HG03571 (cell line): ENCODE measurements at regions not wholly inside any gene's neighbourhood (a gene's known extent, or its start where the extent isn't known, plus 50 kb on each side); places are given as distances from the start of the nearest gene placed in this dataset.
"Not testable (repeated sequence)": the region's sequence is repeated elsewhere in the genome, so short reads cannot be mapped to it uniquely, and the experiment has no call there.

ENCODE experiments used
- ATAC-seq: cut with Tn5 transposase; IDR thresholded peaks from one replicate; pipeline ENCODE4 v1.9.1; 2021; ENCODE audit not compliant: unreplicated experiment

- ATAC-seq: peak; percentile 11
Observed at GRCh38 chr4:123599061-123599919, 202.7 kb downstream of the SPRY1 start.

- ATAC-seq: peak; percentile 99
Observed at GRCh38 chr4:123599920-123600810, 203.6 kb downstream of the SPRY1 start.

GRCh38 chr4:123600987-123601904, 204.7 kb downstream of the SPRY1 start:
- no peak for ATAC-seq

- ATAC-seq: no peak
Observed at GRCh38 chr4:123602007-123602406, 205.4 kb downstream of the SPRY1 start.

- ATAC-seq: no peak
Observed at GRCh38 chr4:123603165-123603564, 206.6 kb downstream of the SPRY1 start.

GRCh38 chr4:123605797-123606196, 209.2 kb downstream of the SPRY1 start:
- not testable (repeated sequence) for ATAC-seq

- ATAC-seq: no peak
Observed at GRCh38 chr4:123606336-123606735, 209.7 kb downstream of the SPRY1 start.

GRCh38 chr4:123606946-123607542, 210.4 kb downstream of the SPRY1 start:
- ATAC-seq: no peak

GRCh38 chr4:123609829-123610228, 213.2 kb downstream of the SPRY1 start:
- ATAC-seq: no peak

GRCh38 chr4:123613586-123614344, 217.2 kb downstream of the SPRY1 start:
- ATAC-seq: no peak

- ATAC-seq: no peak
Observed at GRCh38 chr4:123615901-123616300, 219.3 kb downstream of the SPRY1 start.

GRCh38 chr4:123616951-123617461, 220.4 kb downstream of the SPRY1 start:
- peak; percentile 68 for ATAC-seq

GRCh38 chr4:123617791-123618190, 221.2 kb downstream of the SPRY1 start:
- no peak for ATAC-seq

- no peak for ATAC-seq
Observed at GRCh38 chr4:123618606-123619005, 222.0 kb downstream of the SPRY1 start.

- no peak for ATAC-seq
Observed at GRCh38 chr4:123619326-123619725, 222.7 kb downstream of the SPRY1 start.

GRCh38 chr4:123619895-123620294, 223.3 kb downstream of the SPRY1 start:
- ATAC-seq: no peak

GRCh38 chr4:123621072-123621705, 224.6 kb downstream of the SPRY1 start:
- ATAC-seq: no peak

- no peak for ATAC-seq
Observed at GRCh38 chr4:123622572-123622971, 226.0 kb downstream of the SPRY1 start.

- ATAC-seq: no peak
Observed at GRCh38 chr4:123623611-123624010, 227.0 kb downstream of the SPRY1 start.
